Middle frontal gyrus (tissue), 1 donor: ENCODE measurements at regions not wholly inside any gene's neighbourhood (a gene's known extent, or its start where the extent isn't known, plus 50 kb on each side); places are given as distances from the start of the nearest gene placed in this dataset.
"Not testable (repeated sequence)": the region's sequence is repeated elsewhere in the genome, so short reads cannot be mapped to it uniquely, and the experiment has no call there.

ENCODE experiments used
- DNase-seq: peaks from one replicate; pipeline ENCODE4 v3.0.0-alpha.2; 2015; ENCODE audit warnings: low spot score; ENCODE audit errors: extremely low spot score

GRCh38 chr7:110224643-110225042 is 866.3 kb upstream of the LRRN3 start:
- DNase-seq = no peak

GRCh38 chr7:110246118-110246517 is 844.8 kb upstream of the LRRN3 start:
- no peak for DNase-seq

GRCh38 chr7:110253093-110253492 is 837.8 kb upstream of the LRRN3 start:
- DNase-seq = no peak

GRCh38 chr7:110257673-110258072 is 833.3 kb upstream of the LRRN3 start:
- no peak for DNase-seq

GRCh38 chr7:110262251-110262650 is 828.7 kb upstream of the LRRN3 start:
- DNase-seq = no peak

- no peak for DNase-seq
These were observed 826.6 kb upstream of the LRRN3 start for GRCh38 chr7:110264288-110264687.

GRCh38 chr7:110281362-110281761 is 809.6 kb upstream of the LRRN3 start:
- no peak for DNase-seq

- no peak for DNase-seq
These were observed 807.9 kb upstream of the LRRN3 start for GRCh38 chr7:110283056-110283455.

GRCh38 chr7:110291430-110291829 is 799.5 kb upstream of the LRRN3 start:
- DNase-seq = no peak

- DNase-seq = no peak
These were observed 794.6 kb upstream of the LRRN3 start for GRCh38 chr7:110296321-110296720.

- DNase-seq = no peak
These were observed 783.2 kb upstream of the LRRN3 start for GRCh38 chr7:110307776-110308175.

GRCh38 chr7:110308791-110309190 is 782.1 kb upstream of the LRRN3 start:
- DNase-seq = no peak

- no peak for DNase-seq
These were observed 781.0 kb upstream of the LRRN3 start for GRCh38 chr7:110309941-110310340.

- no peak for DNase-seq
These were observed 779.4 kb upstream of the LRRN3 start for GRCh38 chr7:110311556-110311955.

GRCh38 chr7:110317541-110318265 is 773.2 kb upstream of the LRRN3 start:
- DNase-seq = no peak

- not testable (repeated sequence) for DNase-seq
These were observed 770.6 kb upstream of the LRRN3 start for GRCh38 chr7:110320285-110320684.

GRCh38 chr7:110322796-110323195 is 768.1 kb upstream of the LRRN3 start:
- DNase-seq = no peak

- no peak for DNase-seq
These were observed 764.0 kb upstream of the LRRN3 start for GRCh38 chr7:110326966-110327365.

GRCh38 chr7:110336423-110336822 is 754.5 kb upstream of the LRRN3 start:
- DNase-seq = no peak

GRCh38 chr7:110337646-110338045 is 753.3 kb upstream of the LRRN3 start:
- DNase-seq = no peak

GRCh38 chr7:110347081-110347480 is 743.8 kb upstream of the LRRN3 start:
- no peak for DNase-seq

- no peak for DNase-seq
These were observed 734.5 kb upstream of the LRRN3 start for GRCh38 chr7:110356438-110356837.

- DNase-seq = no peak
These were observed 732.9 kb upstream of the LRRN3 start for GRCh38 chr7:110358028-110358427.

- DNase-seq = no peak
These were observed 719.2 kb upstream of the LRRN3 start for GRCh38 chr7:110371709-110372108.
